Neural cell (in vitro differentiated cells): ENCODE measurements at regions not wholly inside any gene's neighbourhood (a gene's known extent, or its start where the extent isn't known, plus 50 kb on each side); places are given as distances from the start of the nearest gene placed in this dataset.

Source experiments
- H2AFZ ChIP-seq: fragments of 200-600, 300-800 bp; sonication (generic), shearing (Covaris generic); 2 replicates; pipeline ENCODE4 v1.6.0; 2014; ENCODE audit warnings: low read depth, mild to moderate bottlenecking, antibody characterized with exemption, low read length, moderate library complexity
- H3F3A ChIP-seq: fragments of 200-600 bp; shearing (Covaris generic); 2 replicates; pipeline ENCODE4 v1.6.1; 2016; ENCODE audit warnings: mild to moderate bottlenecking, moderate library complexity, mixed read lengths, antibody characterized with exemption, low read length; ENCODE audit not compliant: insufficient read depth, poor library complexity, severe bottlenecking
- H3K27ac ChIP-seq: fragments of 200-600, 300-800 bp; sonication (generic), shearing (Covaris generic); 2 replicates; pipeline ENCODE4 v1.5.1; 2014; ENCODE audit warnings: mild to moderate bottlenecking, low read length, moderate library complexity
- H3K27me3 ChIP-seq: fragments of 300-800, 200-600 bp; sonication (generic), shearing (Covaris generic); 2 replicates; pipeline ENCODE4 v1.6.0; 2014; ENCODE audit warnings: mild to moderate bottlenecking, low read depth, low read length, moderate library complexity; ENCODE audit not compliant: insufficient read depth
- H3K36me3 ChIP-seq: fragments of 300-800, 200-600 bp; sonication (generic), shearing (Covaris generic); 2 replicates; pipeline ENCODE4 v1.5.1; 2014; ENCODE audit warnings: mild to moderate bottlenecking, antibody characterized with exemption, low read length, moderate library complexity; ENCODE audit not compliant: insufficient read depth
- H3K4me2 ChIP-seq: fragments of 300-800, 200-600 bp; sonication (generic), shearing (Covaris generic); 2 replicates; pipeline ENCODE4 v1.6.0; 2014; ENCODE audit warnings: mild to moderate bottlenecking, low read length
- H3K4me3 ChIP-seq: fragments of 300-800, 200-600 bp; sonication (generic), shearing (Covaris generic); 2 replicates; pipeline ENCODE4 v1.5.1; 2014; ENCODE audit warnings: mild to moderate bottlenecking, low read length, moderate library complexity
- H3K79me2 ChIP-seq: fragments of 200-600 bp; shearing (Covaris generic); replicated peaks from 2 replicates; pipeline ENCODE4 v1.6.0; 2014; ENCODE audit warnings: mild to moderate bottlenecking, low read length, moderate library complexity; ENCODE audit not compliant: insufficient read depth
- H3K9ac ChIP-seq: fragments of 300-800, 200-600 bp; sonication (generic), shearing (Covaris generic); 2 replicates; pipeline ENCODE4 v1.6.1; 2016; ENCODE audit warnings: mild to moderate bottlenecking, low read length, mixed read lengths
- H3K9me2 ChIP-seq: fragments of 200-600 bp; shearing (Covaris generic); 2 replicates; pipeline ENCODE4 v1.6.1; 2016; ENCODE audit warnings: mild to moderate bottlenecking, low read length, mixed read lengths; ENCODE audit not compliant: insufficient read depth
- H3K9me3 ChIP-seq: fragments of 200-600, 300-800 bp; sonication (generic), shearing (Covaris generic); 2 replicates; pipeline ENCODE4 v1.6.1; 2016; ENCODE audit warnings: mild to moderate bottlenecking, mixed run types, low read length, moderate library complexity, mixed read lengths
- H4K20me1 ChIP-seq: fragments of 200-600 bp; shearing (Covaris generic); 2 replicates; pipeline ENCODE4 v1.6.1; 2016; ENCODE audit warnings: mild to moderate bottlenecking, mixed run types; ENCODE audit not compliant: insufficient read depth
- CTCF ChIP-seq: fragments of 450-650 bp; IDR thresholded peaks from 2 replicates; pipeline ENCODE4 v1.5.1; 2014; ENCODE audit warnings: antibody characterized with exemption, mild to moderate bottlenecking, moderate library complexity; ENCODE audit not compliant: poor library complexity, severe bottlenecking
- EP300 ChIP-seq: fragments of 450-650 bp; conservative IDR thresholded peaks from 2 replicates; pipeline ENCODE4 v1.6.1; 2014; ENCODE audit warnings: antibody characterized with exemption, mild to moderate bottlenecking, moderate library complexity; ENCODE audit not compliant: poor library complexity, severe bottlenecking
- EZH2 ChIP-seq: fragments of 200-600, 300-800 bp; shearing (Covaris generic), sonication (generic); IDR thresholded peaks from 2 replicates; pipeline ENCODE4 v1.6.1; 2014; ENCODE audit warnings: antibody characterized with exemption, low read length, borderline replicate concordance, mild to moderate bottlenecking; ENCODE audit not compliant: insufficient read depth, poor library complexity, severe bottlenecking
- MXI1 ChIP-seq: fragments of 450-650 bp; conservative IDR thresholded peaks from 2 replicates; pipeline ENCODE4 v1.6.1; 2014; ENCODE audit warnings: antibody characterized with exemption, mild to moderate bottlenecking; ENCODE audit not compliant: poor library complexity, severe bottlenecking
- POLR2AphosphoS5 ChIP-seq: IDR thresholded peaks from 2 replicates; pipeline ENCODE4 v1.6.1; 2012
- RAD21 ChIP-seq: fragments of 450-650 bp; conservative IDR thresholded peaks from 2 replicates; pipeline ENCODE4 v1.6.1; 2014; ENCODE audit warnings: antibody characterized with exemption, mild to moderate bottlenecking, moderate library complexity
- SMC3 ChIP-seq: fragments of 450-650 bp; conservative IDR thresholded peaks from 2 replicates; pipeline ENCODE4 v1.6.1; 2014; ENCODE audit warnings: antibody characterized with exemption, mild to moderate bottlenecking, moderate library complexity; ENCODE audit not compliant: poor library complexity
- TAF1 ChIP-seq: IDR thresholded peaks from 2 replicates; pipeline ENCODE4 v1.6.1; 2012; ENCODE audit warnings: low read depth
- TF ChIP-seq, protein P1 (sequence below): IDR thresholded peaks from 2 replicates; pipeline ENCODE4 v1.6.1; 2012; ENCODE audit warnings: borderline replicate concordance

- Histone ChIP-seq H3K27ac (no peak overlapping the region), H3K4me3 (no peak overlapping the region), H3K9ac (no peak overlapping the region), H3K27me3 (no peaks in the 10 kb centered on the region), H3K9me2 (no peaks in the 10 kb centered on the region), H2AFZ (no peak overlapping the region), H4K20me1 (no peaks in the 10 kb centered on the region), H3K9me3 (no peaks in the 10 kb centered on the region), H3K4me2 (no peak overlapping the region), H3K36me3 (no peaks in the 10 kb centered on the region), H3F3A (no peaks in the 10 kb centered on the region), H3K79me2 (no peaks in the 10 kb centered on the region)
- TF ChIP-seq EZH2 = no peak
- TF ChIP-seq CTCF = no peak
- TF ChIP-seq MXI1 = no peak
- no peak for TF ChIP-seq POLR2AphosphoS5
- TF ChIP-seq SMC3 = no peak
- TF ChIP-seq TAF1 = no peak
- TF ChIP-seq, protein P1, sequence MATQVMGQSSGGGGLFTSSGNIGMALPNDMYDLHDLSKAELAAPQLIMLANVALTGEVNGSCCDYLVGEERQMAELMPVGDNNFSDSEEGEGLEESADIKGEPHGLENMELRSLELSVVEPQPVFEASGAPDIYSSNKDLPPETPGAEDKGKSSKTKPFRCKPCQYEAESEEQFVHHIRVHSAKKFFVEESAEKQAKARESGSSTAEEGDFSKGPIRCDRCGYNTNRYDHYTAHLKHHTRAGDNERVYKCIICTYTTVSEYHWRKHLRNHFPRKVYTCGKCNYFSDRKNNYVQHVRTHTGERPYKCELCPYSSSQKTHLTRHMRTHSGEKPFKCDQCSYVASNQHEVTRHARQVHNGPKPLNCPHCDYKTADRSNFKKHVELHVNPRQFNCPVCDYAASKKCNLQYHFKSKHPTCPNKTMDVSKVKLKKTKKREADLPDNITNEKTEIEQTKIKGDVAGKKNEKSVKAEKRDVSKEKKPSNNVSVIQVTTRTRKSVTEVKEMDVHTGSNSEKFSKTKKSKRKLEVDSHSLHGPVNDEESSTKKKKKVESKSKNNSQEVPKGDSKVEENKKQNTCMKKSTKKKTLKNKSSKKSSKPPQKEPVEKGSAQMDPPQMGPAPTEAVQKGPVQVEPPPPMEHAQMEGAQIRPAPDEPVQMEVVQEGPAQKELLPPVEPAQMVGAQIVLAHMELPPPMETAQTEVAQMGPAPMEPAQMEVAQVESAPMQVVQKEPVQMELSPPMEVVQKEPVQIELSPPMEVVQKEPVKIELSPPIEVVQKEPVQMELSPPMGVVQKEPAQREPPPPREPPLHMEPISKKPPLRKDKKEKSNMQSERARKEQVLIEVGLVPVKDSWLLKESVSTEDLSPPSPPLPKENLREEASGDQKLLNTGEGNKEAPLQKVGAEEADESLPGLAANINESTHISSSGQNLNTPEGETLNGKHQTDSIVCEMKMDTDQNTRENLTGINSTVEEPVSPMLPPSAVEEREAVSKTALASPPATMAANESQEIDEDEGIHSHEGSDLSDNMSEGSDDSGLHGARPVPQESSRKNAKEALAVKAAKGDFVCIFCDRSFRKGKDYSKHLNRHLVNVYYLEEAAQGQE = no peak
- no peak for TF ChIP-seq RAD21
These were observed 324.4 kb downstream of the BRD1 start for GRCh38 chr22:49503321-49503720.

- no peak overlapping the region for H3K4me2 ChIP-seq
- TF ChIP-seq TAF1 (no peak), POLR2AphosphoS5 (no peak), EZH2 (no peak), MXI1 (no peak), EP300 (no peak), RAD21 (no peak), SMC3 (no peak), CTCF (no peak)
- TF ChIP-seq, protein P1 = no peak
- no peaks in the 10 kb centered on the region for H4K20me1 ChIP-seq
These were observed 325.4 kb downstream of the BRD1 start for GRCh38 chr22:49502126-49502826.

More at GRCh38 chr22:49502126-49502826, 325.4 kb downstream of the BRD1 start:
- no peaks in the 10 kb centered on the region for H3K9me2 ChIP-seq
- no peak overlapping the region for H2AFZ ChIP-seq
- H3K27me3 ChIP-seq = no peaks in the 10 kb centered on the region
- no peaks in the 10 kb centered on the region for H3F3A ChIP-seq
- H3K4me3 ChIP-seq = no peak overlapping the region
- no peaks in the 10 kb centered on the region for H3K9me3 ChIP-seq
- no peaks in the 10 kb centered on the region for H3K36me3 ChIP-seq
- H3K27ac ChIP-seq = no peak overlapping the region
- no peaks in the 10 kb centered on the region for H3K79me2 ChIP-seq
- H3K9ac ChIP-seq = no peak overlapping the region
